ENCODE measurements at regions not wholly inside any gene's neighbourhood (a gene's known extent, or its start where the extent isn't known, plus 50 kb on each side); places are given as distances from the start of the nearest gene placed in this dataset.

DNA sequence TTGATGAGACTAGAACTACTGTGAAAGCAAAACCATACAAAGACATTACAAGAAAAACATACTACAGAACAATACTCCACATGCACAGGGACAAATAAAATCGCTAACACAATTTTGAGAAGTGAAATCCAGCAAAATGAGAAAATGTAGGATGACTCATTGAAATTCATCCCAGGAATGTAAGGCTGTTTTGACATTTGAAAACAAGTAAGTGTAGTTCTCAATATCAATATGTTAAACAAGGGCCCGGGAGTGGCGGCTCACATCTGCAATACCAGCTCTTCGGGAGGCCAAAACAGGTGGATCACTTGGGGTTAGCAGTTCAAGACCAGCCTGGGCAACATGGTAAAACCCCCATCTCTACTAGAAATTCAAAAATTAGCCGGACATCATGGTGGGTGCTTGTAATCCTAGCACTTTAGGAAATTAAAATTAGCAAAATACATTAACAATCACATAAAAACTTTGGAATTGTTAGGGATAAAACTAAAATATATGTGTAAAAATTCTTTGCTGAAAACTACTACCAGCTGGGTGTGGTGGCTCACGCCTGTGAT, 113.7 kb upstream of the ADARB2 start:
- no peak for TF ChIP-seq CTCF (IDR thresholded peaks at IDR 0.05)
- TF ChIP-seq POLR2A (IDR thresholded peaks at IDR 0.05), result no peak
